NCI-H446 (cell line): ENCODE measurements at regions not wholly inside any gene's neighbourhood (a gene's known extent, or its start where the extent isn't known, plus 50 kb on each side); places are given as distances from the start of the nearest gene placed in this dataset.

Experiments
- DNase-seq, 2 experiments: peaks; one replicate each; lab custom pipeline; 2025; lab: John Stamatoyannopoulos, UW

GRCh38 chr11:116413301-116414242 is 359.2 kb downstream of the BUD13 start:
- DNase-seq = no peak

- no peak for DNase-seq
These were observed 360.5 kb downstream of the BUD13 start for GRCh38 chr11:116412118-116412889.

- DNase-seq = no peak
These were observed 363.5 kb downstream of the BUD13 start for GRCh38 chr11:116409238-116409637.

- no peak for DNase-seq
These were observed 366.7 kb downstream of the BUD13 start for GRCh38 chr11:116406042-116406441.

- DNase-seq = no peak
These were observed 368.4 kb downstream of the BUD13 start for GRCh38 chr11:116404462-116404798.

- DNase-seq = no peak
These were observed 368.9 kb downstream of the BUD13 start for GRCh38 chr11:116403794-116404461.

- DNase-seq = no peak
These were observed 372.7 kb downstream of the BUD13 start for GRCh38 chr11:116400081-116400480.

GRCh38 chr11:116397602-116398084 is 375.1 kb downstream of the BUD13 start:
- no peak for DNase-seq

GRCh38 chr11:116396331-116396730 is 376.5 kb downstream of the BUD13 start:
- no peak for DNase-seq

GRCh38 chr11:116394022-116394421 is 378.8 kb downstream of the BUD13 start:
- DNase-seq = no peak

GRCh38 chr11:116390963-116391362 is 381.8 kb downstream of the BUD13 start:
- DNase-seq = no peak

GRCh38 chr11:116388146-116388545 is 384.6 kb downstream of the BUD13 start:
- DNase-seq = peak; percentile 80 to 82

- peak; percentile 79 to 86 for DNase-seq
These were observed 385.1 kb downstream of the BUD13 start for GRCh38 chr11:116387641-116388040.

- peak in 1 of 2 experiments; percentile 18 for DNase-seq
These were observed 386.6 kb downstream of the BUD13 start for GRCh38 chr11:116386118-116386699.

GRCh38 chr11:116384876-116385275 is 387.9 kb downstream of the BUD13 start:
- no peak for DNase-seq

GRCh38 chr11:116384407-116384806 is 388.4 kb downstream of the BUD13 start:
- DNase-seq = no peak

GRCh38 chr11:116379185-116379828 is 393.5 kb downstream of the BUD13 start:
- no peak for DNase-seq

GRCh38 chr11:116376547-116376946 is 396.2 kb downstream of the BUD13 start:
- no peak for DNase-seq

- DNase-seq = no peak
These were observed 396.7 kb downstream of the BUD13 start for GRCh38 chr11:116376054-116376453.

- no peak for DNase-seq
These were observed 397.6 kb downstream of the BUD13 start for GRCh38 chr11:116375221-116375620.

GRCh38 chr11:116374085-116374484 is 398.7 kb downstream of the BUD13 start:
- DNase-seq = no peak
